ENCODE measurements at regions not wholly inside any gene's neighbourhood (a gene's known extent, or its start where the extent isn't known, plus 50 kb on each side); places are given as distances from the start of the nearest gene placed in this dataset.
"Not testable (repeated sequence)": the region's sequence is repeated elsewhere in the genome, so short reads cannot be mapped to it uniquely, and the experiment has no call there.

- DNase-seq: no peak
These were observed 457.3 kb upstream of the ISX start for GRCh38 chr22:34608540-34609115.

- DNase-seq: no peak
These were observed 456.3 kb upstream of the ISX start for GRCh38 chr22:34609646-34610045.

DNA sequence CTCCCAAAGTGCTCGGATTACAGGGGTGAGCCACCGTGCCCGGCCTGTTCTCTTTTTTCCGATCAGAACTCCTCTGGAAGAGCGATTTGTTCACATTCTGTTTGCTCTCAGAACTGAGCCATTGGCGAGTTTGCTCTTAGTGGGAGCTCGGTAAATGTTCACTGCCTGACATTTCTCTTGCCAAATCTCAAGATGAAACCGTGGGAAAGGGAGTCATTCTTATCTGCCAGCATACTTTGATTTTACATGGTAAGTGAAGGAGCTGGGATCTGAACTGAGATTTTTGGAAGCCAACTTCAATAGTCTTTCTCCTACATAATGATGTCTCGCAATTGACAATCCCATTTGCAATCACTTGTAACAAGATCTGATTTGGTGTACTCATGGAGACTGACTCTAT lies 445.8 kb upstream of the ISX start:
- DNase-seq: no peak

- no peak for DNase-seq
These were observed 445.1 kb upstream of the ISX start for GRCh38 chr22:34620832-34621231.

- no peak for DNase-seq
These were observed 443.4 kb upstream of the ISX start for GRCh38 chr22:34622602-34623001.

DNA sequence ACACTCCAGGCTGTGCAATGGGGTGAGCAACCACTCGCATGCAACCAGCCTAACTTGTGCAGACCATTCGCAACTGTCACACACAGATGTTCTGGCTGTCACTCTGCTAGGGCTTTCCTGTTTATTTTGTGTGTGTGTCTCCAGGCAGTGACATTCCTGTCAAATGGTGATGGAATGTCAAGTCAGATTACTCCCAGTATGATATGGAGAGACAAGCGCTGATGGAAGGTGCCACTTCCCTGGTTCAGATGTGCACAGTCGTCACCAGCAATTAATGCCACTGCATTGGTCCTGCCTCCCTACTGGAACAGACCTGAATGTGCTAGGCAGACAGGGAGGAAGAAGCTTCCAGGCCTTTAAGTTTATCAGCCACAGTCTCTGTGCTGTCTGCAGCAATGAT lies 442.4 kb upstream of the ISX start:
- no peak for DNase-seq

DNA sequence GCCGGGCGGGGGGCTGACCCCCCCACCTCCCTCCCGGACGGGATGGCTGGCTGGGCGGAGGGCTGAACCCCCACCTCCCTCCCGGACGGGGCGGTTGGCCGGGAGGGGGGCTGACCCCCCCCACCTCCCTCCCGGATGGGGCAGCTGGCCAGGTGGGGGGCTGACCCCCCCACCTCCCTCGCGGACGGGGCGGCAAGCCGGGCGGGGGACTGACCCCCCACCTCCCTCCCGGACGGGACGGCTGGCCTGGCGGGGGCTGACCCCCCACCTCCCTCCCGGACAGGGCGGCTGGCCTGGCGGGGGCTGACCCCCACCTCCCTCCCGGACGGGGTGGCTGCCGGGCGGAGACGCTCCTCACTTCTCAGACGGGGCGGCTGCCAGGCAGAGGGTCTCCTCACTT lies 440.1 kb upstream of the ISX start:
- not testable (repeated sequence) for DNase-seq

- no peak for DNase-seq
These were observed 427.8 kb upstream of the ISX start for GRCh38 chr22:34638128-34638527.

GRCh38 chr22:34639911-34640310 lies 426.0 kb upstream of the ISX start:
- no peak for DNase-seq

DNA sequence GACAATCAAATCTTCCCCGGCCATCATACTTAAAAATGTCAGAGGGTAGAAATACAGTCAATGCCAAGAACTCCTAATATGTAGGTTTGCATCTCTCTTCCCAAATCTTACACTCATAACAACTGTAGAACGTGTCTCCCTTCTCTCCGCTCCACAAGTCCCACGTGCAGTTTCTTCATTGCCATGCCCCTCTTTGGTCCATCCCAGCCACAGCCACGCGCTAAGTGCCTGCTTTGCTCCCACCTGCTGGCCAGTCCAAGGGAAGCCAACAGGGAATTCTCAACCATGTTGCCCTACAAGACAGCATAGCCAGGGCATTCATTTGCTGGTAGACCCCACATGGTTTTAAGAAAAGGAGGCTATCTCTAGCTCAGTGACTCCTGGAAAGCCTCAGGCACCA lies 420.6 kb upstream of the ISX start:
- DNase-seq: no peak

GRCh38 chr22:34669001-34669400 lies 397.0 kb upstream of the ISX start:
- no peak for DNase-seq

- not testable (repeated sequence) for DNase-seq
These were observed 382.9 kb upstream of the ISX start for GRCh38 chr22:34683031-34683430.

DNA sequence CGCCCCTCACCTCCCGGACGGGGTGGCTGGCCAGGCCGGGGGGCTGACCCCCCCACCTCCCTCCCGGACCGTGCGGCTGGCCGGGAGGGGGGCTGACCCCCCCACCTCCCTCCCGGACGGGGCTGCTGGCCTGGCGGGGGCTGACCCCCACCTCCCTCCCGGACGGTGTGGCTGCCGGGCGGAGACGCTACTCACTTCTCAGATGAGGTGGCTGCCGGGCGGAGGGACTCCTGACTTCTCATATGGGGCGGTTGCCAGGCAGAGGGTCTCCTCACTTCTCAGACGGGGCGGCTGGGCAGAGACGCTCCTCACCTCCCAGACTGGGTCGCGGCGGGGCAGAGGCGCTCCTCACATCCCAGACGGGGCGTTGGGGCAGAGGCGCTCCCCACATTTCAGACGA lies 381.7 kb upstream of the ISX start:
- not testable (repeated sequence) for DNase-seq

GRCh38 chr22:34687116-34687515 lies 378.8 kb upstream of the ISX start:
- no peak for DNase-seq

DNA sequence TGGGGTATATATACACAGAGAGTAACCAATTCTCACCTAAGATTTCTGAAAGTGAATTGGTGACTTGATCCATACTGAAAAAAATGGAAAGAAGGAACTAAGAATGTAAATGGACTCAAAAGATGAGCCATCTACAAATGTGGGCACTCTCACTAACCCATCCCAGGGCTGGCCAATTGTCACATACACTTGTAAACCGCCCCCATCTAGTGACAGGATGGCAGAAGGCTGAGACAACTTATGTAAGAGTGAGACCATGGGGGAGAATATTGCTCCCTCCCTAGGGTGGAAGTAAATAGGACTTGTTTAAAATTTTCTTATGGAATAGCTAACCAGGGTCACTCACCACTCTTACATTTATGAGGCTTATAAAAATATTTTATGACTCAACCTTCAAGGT lies 377.1 kb upstream of the ISX start:
- no peak for DNase-seq

GRCh38 chr22:34696557-34696956 lies 369.4 kb upstream of the ISX start:
- DNase-seq: peak; percentile 53

- no peak for DNase-seq
These were observed 363.7 kb upstream of the ISX start for GRCh38 chr22:34702279-34702678.

DNA sequence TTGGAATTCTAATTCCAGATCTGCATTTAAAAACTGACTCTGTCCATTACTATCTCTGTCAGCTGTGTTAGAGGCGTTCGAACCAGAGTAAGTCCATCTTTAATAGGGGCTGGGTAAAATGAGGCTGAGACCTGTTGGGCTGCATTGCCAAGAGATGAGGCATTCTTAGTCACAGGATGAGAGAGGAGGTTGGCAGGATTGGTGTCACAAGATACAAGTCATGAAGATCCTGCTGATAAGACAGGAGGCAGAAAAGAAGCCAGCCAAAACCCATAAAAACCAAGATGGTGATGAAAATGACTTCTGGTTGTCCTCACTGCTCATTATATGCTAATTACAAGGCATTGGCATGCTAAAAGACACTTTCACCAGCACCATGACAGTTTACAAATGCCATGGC lies 356.3 kb upstream of the ISX start:
- DNase-seq: no peak

DNA sequence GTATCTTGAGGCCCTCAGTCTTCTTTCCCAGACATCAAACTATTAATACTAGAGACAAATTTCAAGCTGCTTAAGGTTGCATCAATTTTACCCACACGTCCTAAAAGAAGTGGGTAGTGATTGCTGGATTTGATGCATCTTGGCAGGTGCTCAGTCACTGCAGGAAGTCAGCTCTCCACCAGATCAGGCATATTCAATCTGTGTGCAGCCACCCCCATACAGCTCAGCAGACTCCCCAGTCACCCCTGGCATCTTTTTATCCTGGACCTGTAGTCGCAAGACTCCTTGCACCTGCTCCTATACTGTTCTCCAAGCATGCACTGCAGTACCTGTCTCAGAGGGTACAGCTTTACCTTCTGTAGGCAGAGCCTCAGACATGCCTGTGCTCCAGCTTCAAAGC lies 343.1 kb upstream of the ISX start:
- DNase-seq: no peak

DNA sequence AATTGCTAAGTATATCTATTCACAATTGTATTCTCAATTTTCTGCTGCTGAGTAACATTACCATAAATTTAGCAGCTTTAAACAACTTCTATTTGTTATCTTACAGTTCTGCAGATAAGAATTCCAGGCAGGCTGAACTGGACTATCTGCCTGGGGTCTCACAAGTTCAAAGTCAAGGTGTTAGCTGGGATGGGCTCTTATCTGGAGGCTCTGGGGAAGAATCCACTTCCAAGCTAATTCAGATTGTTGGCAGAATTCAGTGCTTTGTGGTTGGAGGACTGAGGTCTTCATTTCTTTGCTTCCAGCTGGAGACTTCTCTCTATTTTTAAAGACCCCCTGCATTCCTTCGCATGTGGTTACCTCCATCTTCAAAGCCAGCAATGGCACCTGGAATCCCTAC lies 329.9 kb upstream of the ISX start:
- DNase-seq: no peak

GRCh38 chr22:34738661-34739400 lies 327.1 kb upstream of the ISX start:
- DNase-seq: no peak

DNA sequence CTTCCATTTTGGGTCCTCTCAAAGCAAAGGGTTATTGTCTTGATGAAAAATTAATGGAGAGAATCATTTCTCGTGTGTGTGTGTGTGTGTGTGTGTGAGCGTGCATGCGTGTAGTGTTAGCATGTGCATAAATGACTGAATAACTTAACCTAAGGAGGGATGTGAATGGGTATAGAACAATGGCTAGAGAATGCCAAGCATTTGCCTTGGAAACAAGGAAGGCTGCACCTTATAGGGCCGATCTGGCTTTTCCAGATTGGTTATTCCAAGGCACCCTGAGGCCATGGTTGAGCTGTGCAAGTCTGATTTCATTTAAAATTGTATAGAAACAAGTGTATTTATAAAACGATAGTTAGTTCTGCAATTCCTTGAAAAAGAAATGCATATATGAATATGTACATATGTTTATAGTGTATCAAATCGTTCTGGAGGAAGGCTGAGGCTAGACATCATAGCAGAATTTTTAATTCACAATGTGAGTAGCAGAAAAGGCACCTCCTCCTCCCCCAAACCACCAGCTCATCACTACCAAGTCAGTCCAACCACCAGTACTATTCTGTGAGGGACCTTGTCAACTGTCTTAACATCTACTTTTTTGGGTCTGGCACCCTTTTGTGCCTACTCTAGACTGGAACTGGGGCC lies 322.7 kb upstream of the ISX start:
- DNase-seq: no peak

- no peak for DNase-seq
These were observed 305.5 kb upstream of the ISX start for GRCh38 chr22:34760276-34761008.

GRCh38 chr22:34761111-34761510 lies 304.8 kb upstream of the ISX start:
- no peak for DNase-seq
